NCI-H128 (cell line): ENCODE measurements at regions not wholly inside any gene's neighbourhood (a gene's known extent, or its start where the extent isn't known, plus 50 kb on each side); places are given as distances from the start of the nearest gene placed in this dataset.
"Not testable (repeated sequence)": the region's sequence is repeated elsewhere in the genome, so short reads cannot be mapped to it uniquely, and the experiment has no call there.

Experiments
- DNase-seq: peaks from one replicate; lab custom pipeline; 2025; ENCODE audit not compliant: unreplicated experiment; lab: John Stamatoyannopoulos, UW

- DNase-seq = no peak
Observed at GRCh38 chr5:167254132-167254531, 1037.3 kb upstream of the WWC1 start.

- no peak for DNase-seq
Observed at GRCh38 chr5:167255926-167256325, 1035.5 kb upstream of the WWC1 start.

GRCh38 chr5:167259806-167260205, 1031.6 kb upstream of the WWC1 start:
- DNase-seq = no peak

GRCh38 chr5:167261309-167262100, 1029.9 kb upstream of the WWC1 start:
- no peak for DNase-seq

- DNase-seq = no peak
Observed at GRCh38 chr5:167263185-167263584, 1028.3 kb upstream of the WWC1 start.

GRCh38 chr5:167264348-167264747, 1027.1 kb upstream of the WWC1 start:
- DNase-seq = no peak

GRCh38 chr5:167268337-167268736, 1023.1 kb upstream of the WWC1 start:
- DNase-seq = no peak

GRCh38 chr5:167269146-167269545, 1022.3 kb upstream of the WWC1 start:
- DNase-seq = no peak

- DNase-seq = no peak
Observed at GRCh38 chr5:167271081-167271480, 1020.4 kb upstream of the WWC1 start.

GRCh38 chr5:167271511-167271910, 1019.9 kb upstream of the WWC1 start:
- no peak for DNase-seq

GRCh38 chr5:167280111-167280510, 1011.3 kb upstream of the WWC1 start:
- DNase-seq = no peak

- no peak for DNase-seq
Observed at GRCh38 chr5:167281925-167282324, 1009.5 kb upstream of the WWC1 start.

GRCh38 chr5:167283691-167284090, 1007.8 kb upstream of the WWC1 start:
- DNase-seq = no peak

- DNase-seq = no peak
Observed at GRCh38 chr5:167284222-167284890, 1007.1 kb upstream of the WWC1 start.

GRCh38 chr5:167285591-167285990, 1005.9 kb upstream of the WWC1 start:
- no peak for DNase-seq

- DNase-seq = no peak
Observed at GRCh38 chr5:167286891-167287290, 1004.6 kb upstream of the WWC1 start.

GRCh38 chr5:167290478-167290877, 1001.0 kb upstream of the WWC1 start:
- DNase-seq = no peak

- DNase-seq = no peak
Observed at GRCh38 chr5:167294882-167295680, 996.4 kb upstream of the WWC1 start.

GRCh38 chr5:167295681-167296005, 995.8 kb upstream of the WWC1 start:
- DNase-seq = no peak

- no peak for DNase-seq
Observed at GRCh38 chr5:167296066-167296465, 995.4 kb upstream of the WWC1 start.

GRCh38 chr5:167296661-167297060, 994.8 kb upstream of the WWC1 start:
- no peak for DNase-seq

GRCh38 chr5:167299861-167300260, 991.6 kb upstream of the WWC1 start:
- DNase-seq = not testable (repeated sequence)
